Common myeloid progenitor, CD34-positive (primary cell): ENCODE measurements at regions not wholly inside any gene's neighbourhood (a gene's known extent, or its start where the extent isn't known, plus 50 kb on each side); places are given as distances from the start of the nearest gene placed in this dataset.

Source experiments
- CTCF ChIA-PET: fragments of 350-600 bp; sonication (Branson Sonifier 250); formaldehyde crosslinking; loops from one replicate; lab custom pipeline; 2021; ENCODE audit warnings: antibody characterized with exemption; lab: Charles Lee
- POLR2A ChIA-PET: fragments of 350-600 bp; sonication (Branson Sonifier 250); formaldehyde crosslinking; loops from one replicate; lab custom pipeline; 2021; ENCODE audit warnings: antibody characterized with exemption; lab: Charles Lee
- DNase-seq, 3 donors: peaks; one replicate each; pipeline versions ENCODE4 v3.0.0 to v3.0.0-alpha.2; 2013
- H3K27ac ChIP-seq, 2 experiments: 1 replicate in 1 of 2; 2 replicates in 1 of 2; pipeline ENCODE4 v1.7.0; 2013; ENCODE audit warnings: inconsistent platforms in 2 of 2, low read length in 2 of 2, mild to moderate bottlenecking in 2 of 2, low read depth in 1 of 2, moderate library complexity in 1 of 2; ENCODE audit not compliant: severe bottlenecking in 2 of 2, insufficient read depth in 1 of 2, poor library complexity in 1 of 2
- H3K27me3 ChIP-seq, 5 experiments: replicated peaks in 2 of 5; 1 replicate in 3 of 5; 2 replicates in 2 of 5; pipeline versions ENCODE4 v1.6.1 to v1.7.0; 2013; ENCODE audit warnings: low read length in 4 of 5, mild to moderate bottlenecking in 2 of 5, moderate library complexity in 2 of 5, inconsistent platforms in 1 of 5; ENCODE audit not compliant: insufficient read depth in 5 of 5, control insufficient read depth in 4 of 5
- H3K36me3 ChIP-seq, 4 experiments: 1 replicate in 2 of 4; 2 replicates in 2 of 4; pipeline versions ENCODE4 v1.6.1 to v1.7.0; 2013; ENCODE audit warnings: low read length in 3 of 4, control low read depth in 1 of 4, mild to moderate bottlenecking in 1 of 4; ENCODE audit not compliant: control insufficient read depth in 4 of 4, insufficient read depth in 4 of 4
- H3K4me1 ChIP-seq, 4 experiments: 1 replicate in 3 of 4; 2 replicates in 1 of 4; pipeline versions ENCODE4 v1.6.1 to v1.7.1; 2013; ENCODE audit warnings: low read length in 3 of 4, mild to moderate bottlenecking in 3 of 4, control low read depth in 1 of 4, inconsistent platforms in 1 of 4, moderate library complexity in 1 of 4; ENCODE audit not compliant: control insufficient read depth in 4 of 4, insufficient read depth in 4 of 4; ENCODE audit errors: control extremely low read depth in 1 of 4
- H3K4me3 ChIP-seq, 7 experiments: 1 replicate in 4 of 7; 2 replicates in 3 of 7; pipeline versions ENCODE4 v1.5.1 to v1.7.0; 2013; ENCODE audit warnings: mild to moderate bottlenecking in 7 of 7, low read length in 6 of 7, moderate library complexity in 6 of 7, inconsistent platforms in 2 of 7, low read depth in 2 of 7, control low read depth in 1 of 7; ENCODE audit not compliant: insufficient read depth in 4 of 7, control insufficient read depth in 1 of 7; ENCODE audit errors: extremely low read depth in 1 of 7
- H3K9me3 ChIP-seq, 5 experiments: 1 replicate in 4 of 5; 2 replicates in 1 of 5; pipeline versions ENCODE4 v1.6.1 to v1.7.1; 2013; ENCODE audit warnings: low read length in 4 of 5, mild to moderate bottlenecking in 2 of 5, inconsistent platforms in 1 of 5, low read depth in 1 of 5, moderate library complexity in 1 of 5; ENCODE audit not compliant: control insufficient read depth in 4 of 5, insufficient read depth in 2 of 5; ENCODE audit errors: control extremely low read depth in 1 of 5
- WGBS: methylation state at CpG from one replicate; pipeline ENCODE4 v1.1.5; 2013; ENCODE audit not compliant: insufficient coverage; 5-methylcytosine and 5-hydroxymethylcytosine counted together

- ChIA-PET CTCF (no interaction called here), POLR2A (no interaction called here)
- Histone ChIP-seq H3K36me3 (no peaks in the 10 kb centered on the region), H3K4me3 (no peak overlapping the region), H3K9me3 (peaks cover 0 to 2% (median 0%) of the 10 kb centered on the region in 5 experiments), H3K27ac (no peak overlapping the region), H3K4me1 (no peaks in the 10 kb centered on the region), H3K27me3 (peaks cover 0 to 9% (median 0%) of the 10 kb centered on the region in 5 experiments)
- 83% methylated on average over 2 of the region's 5 CpGs for WGBS
- no peak for DNase-seq
Observed at GRCh38 chr16:13560151-13560550, 359.8 kb upstream of the ERCC4 start.

DNA sequence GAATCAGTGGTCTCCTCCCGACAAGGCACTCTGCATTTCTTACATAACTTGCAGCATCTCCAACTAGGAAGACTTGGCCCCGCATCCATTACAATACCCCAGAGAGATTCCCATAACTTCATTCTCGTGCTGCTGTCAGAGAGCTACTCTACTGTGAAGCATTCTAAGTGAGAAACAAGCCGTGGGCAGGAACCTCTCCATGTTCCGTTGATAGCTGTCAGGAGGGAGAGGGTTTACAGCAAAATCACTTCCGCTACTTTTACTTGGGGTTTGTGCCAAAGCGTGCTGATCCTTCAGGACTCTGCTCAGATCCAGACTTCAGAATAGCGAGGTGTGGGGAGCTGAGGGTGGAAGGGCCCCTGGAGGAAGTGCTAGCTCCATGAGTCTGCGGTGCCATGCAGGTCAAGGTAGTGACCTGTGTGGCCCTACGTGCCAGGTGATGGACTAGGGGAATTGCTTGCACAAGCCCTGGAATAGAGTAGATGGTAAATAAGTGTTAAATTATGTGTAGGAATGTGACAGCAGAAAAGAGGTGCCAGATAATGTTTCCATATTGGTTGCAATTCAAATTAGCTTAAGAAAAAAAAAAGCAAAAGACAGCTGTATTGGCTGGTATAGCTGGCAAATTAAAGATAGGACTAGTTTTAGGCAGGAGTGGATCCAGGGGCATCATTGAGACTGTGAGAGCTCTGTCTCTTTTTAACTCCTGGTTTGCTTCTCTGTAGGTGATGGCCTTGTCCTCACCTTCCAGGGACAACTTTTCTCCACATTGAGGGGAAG, 358.5 kb upstream of the ERCC4 start:
- ChIA-PET CTCF (no interaction called here), POLR2A (no interaction called here)
- Histone ChIP-seq H3K4me3 (no peak overlapping the region), H3K27ac (no peak overlapping the region), H3K4me1 (no peaks in the 10 kb centered on the region), H3K27me3 (no peaks in the 10 kb centered on the region), H3K9me3 (peaks cover 0 to 2% (median 0%) of the 10 kb centered on the region in 5 experiments), H3K36me3 (no peaks in the 10 kb centered on the region)
- no peak for DNase-seq
- 81% methylated on average over 5 of the region's 10 CpGs for WGBS

DNA sequence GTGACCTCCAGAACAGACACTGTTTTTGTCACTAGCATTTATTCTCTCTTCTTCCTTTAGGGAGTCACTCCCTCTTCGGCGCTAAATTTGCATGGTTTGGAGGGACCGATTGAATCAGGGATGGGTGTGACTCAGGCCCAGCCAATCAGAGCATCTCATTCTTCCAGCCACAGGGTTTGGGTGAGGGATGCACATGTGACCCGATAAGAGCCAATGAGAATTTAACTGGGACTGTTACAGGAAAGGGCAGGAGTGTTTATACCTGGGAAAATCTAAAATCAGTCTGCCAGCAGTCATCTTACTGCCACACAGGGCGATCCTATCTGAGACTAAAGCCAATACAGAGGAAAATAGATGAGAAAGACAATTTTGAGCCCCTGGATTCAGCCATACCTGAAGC, 351.2 kb upstream of the ERCC4 start:
- DNase-seq, result no peak
- Histone ChIP-seq H3K9me3 (peaks cover 0 to 2% (median 0%) of the 10 kb centered on the region in 5 experiments), H3K27ac (no peak overlapping the region), H3K4me3 (no peak overlapping the region), H3K27me3 (no peaks in the 10 kb centered on the region), H3K4me1 (no peaks in the 10 kb centered on the region), H3K36me3 (no peaks in the 10 kb centered on the region)
- CTCF ChIA-PET, result no interaction called here
- 68% methylated on average over 2 of the region's 5 CpGs for WGBS
- POLR2A ChIA-PET, result no interaction called here

GRCh38 chr16:13569986-13570385, 350.0 kb upstream of the ERCC4 start:
- H3K9me3 ChIP-seq, result no peaks in the 10 kb centered on the region
- no peaks in the 10 kb centered on the region for H3K4me1 ChIP-seq
- H3K27me3 ChIP-seq, result no peaks in the 10 kb centered on the region
- H3K36me3 ChIP-seq, result no peaks in the 10 kb centered on the region
- no peak overlapping the region for H3K4me3 ChIP-seq
- POLR2A ChIA-PET, result no interaction called here
- no peak overlapping the region for H3K27ac ChIP-seq
- WGBS, result 95% methylated on average over 3 of the region's 4 CpGs
- CTCF ChIA-PET, result no interaction called here
- no peak for DNase-seq

DNA sequence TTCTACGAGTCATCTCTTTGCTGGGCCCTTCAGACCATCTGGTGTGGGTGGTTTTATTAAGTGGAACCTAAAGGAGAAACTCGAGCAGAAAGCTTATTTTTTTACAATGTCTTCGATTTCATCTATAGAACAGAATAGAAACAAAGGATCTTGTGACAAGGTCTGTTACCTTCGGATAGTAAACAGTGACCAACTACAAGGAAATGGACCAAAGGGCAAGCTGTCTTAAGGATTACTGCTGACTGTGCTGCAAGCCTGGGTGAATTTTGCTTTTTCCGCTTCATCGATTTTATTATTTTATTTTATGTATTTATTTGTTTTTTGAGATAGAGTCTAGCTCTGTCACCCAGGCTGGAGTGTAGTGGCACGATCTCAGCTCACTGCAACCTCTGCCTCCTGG, 348.9 kb upstream of the ERCC4 start:
- CTCF ChIA-PET, result no interaction called here
- Histone ChIP-seq H3K27me3 (no peaks in the 10 kb centered on the region), H3K36me3 (no peaks in the 10 kb centered on the region), H3K4me1 (no peaks in the 10 kb centered on the region), H3K27ac (no peak overlapping the region), H3K4me3 (no peak overlapping the region), H3K9me3 (no peaks in the 10 kb centered on the region)
- WGBS, result 92% methylated on average over 5 of the region's 7 CpGs
- DNase-seq, result no peak
- POLR2A ChIA-PET, result no interaction called here

DNA sequence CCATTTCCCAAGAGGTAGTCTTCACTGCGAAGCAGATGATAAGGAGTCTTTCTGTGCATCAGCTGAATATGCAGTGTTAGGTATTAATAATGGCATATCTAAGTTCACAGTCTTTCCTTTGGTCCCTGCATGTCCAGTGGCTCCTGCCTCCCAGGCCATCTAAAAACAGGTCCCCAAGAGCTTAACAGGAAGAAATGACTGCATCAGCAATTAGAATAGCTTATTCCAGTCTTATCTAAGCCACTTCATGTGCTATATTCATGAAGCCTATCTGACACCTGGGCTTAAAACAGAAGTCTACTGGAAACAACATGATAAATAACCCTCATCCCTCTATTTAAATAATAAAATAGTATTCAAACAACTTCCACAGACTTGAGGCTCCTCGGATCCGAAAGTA, 346.1 kb upstream of the ERCC4 start:
- Histone ChIP-seq H3K27ac (no peak overlapping the region), H3K9me3 (no peaks in the 10 kb centered on the region), H3K4me3 (no peak overlapping the region), H3K27me3 (no peaks in the 10 kb centered on the region), H3K4me1 (no peaks in the 10 kb centered on the region), H3K36me3 (no peaks in the 10 kb centered on the region)
- 100% methylated on average over 3 of the region's 3 CpGs for WGBS
- ChIA-PET POLR2A (no interaction called here), CTCF (no interaction called here)
- DNase-seq, result no peak

DNA sequence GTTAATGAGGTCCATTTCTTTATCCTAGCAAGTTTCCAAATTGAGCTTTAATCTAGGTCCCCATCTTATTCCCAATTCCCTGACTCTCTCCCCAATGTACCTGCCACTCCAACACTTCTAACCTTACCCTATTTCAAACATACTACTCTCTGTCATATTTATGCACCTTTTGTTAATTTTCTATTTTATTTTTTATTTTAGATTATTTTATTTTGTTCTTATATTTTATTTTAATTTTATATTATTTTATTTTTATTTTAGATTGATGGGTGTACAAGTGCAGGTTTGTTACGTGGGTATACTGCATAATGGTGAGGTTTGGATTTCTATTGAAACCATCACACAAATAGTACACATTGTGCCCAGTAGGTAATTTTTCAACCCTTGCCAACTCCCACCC, 333.9 kb upstream of the ERCC4 start:
- WGBS, result no CpG with 5 or more reads among the region's 1 CpG
- no peaks in the 10 kb centered on the region for H3K9me3 ChIP-seq
- no peaks in the 10 kb centered on the region for H3K4me1 ChIP-seq
- POLR2A ChIA-PET, result no interaction called here
- no peak overlapping the region for H3K4me3 ChIP-seq
- H3K36me3 ChIP-seq, result no peaks in the 10 kb centered on the region
- no peaks in the 10 kb centered on the region for H3K27me3 ChIP-seq
- DNase-seq, result no peak
- H3K27ac ChIP-seq, result no peak overlapping the region
- CTCF ChIA-PET, result no interaction called here
